GM18505 (cell line): ENCODE measurements at regions not wholly inside any gene's neighbourhood (a gene's known extent, or its start where the extent isn't known, plus 50 kb on each side); places are given as distances from the start of the nearest gene placed in this dataset.
"Not testable (repeated sequence)": the region's sequence is repeated elsewhere in the genome, so short reads cannot be mapped to it uniquely, and the experiment has no call there.

Experiments
- ATAC-seq: cut with Tn5 transposase; IDR thresholded peaks from one replicate; pipeline ENCODE4 v1.9.1; 2021; ENCODE audit not compliant: unreplicated experiment
- POLR2A ChIP-seq: IDR thresholded peaks from 4 replicates; pipeline ENCODE4 v1.6.1; 2011; ENCODE audit warnings: borderline replicate concordance; ENCODE audit not compliant: insufficient read depth, insufficient read length; ENCODE audit errors: extremely low read depth

GRCh38 chrX:42415636-42416035, 362.3 kb downstream of the PPP1R2C start:
- ATAC-seq: no peak
- TF ChIP-seq POLR2A: no peak

GRCh38 chrX:42414057-42414456, 363.9 kb downstream of the PPP1R2C start:
- ATAC-seq: no peak
- no peak for TF ChIP-seq POLR2A

- no peak for TF ChIP-seq POLR2A
These were observed 378.3 kb downstream of the PPP1R2C start for GRCh38 chrX:42399632-42400024.

GRCh38 chrX:42398967-42399631, 378.9 kb downstream of the PPP1R2C start:
- no peak for ATAC-seq
- no peak for TF ChIP-seq POLR2A

More at GRCh38 chrX:42399632-42400024, 378.3 kb downstream of the PPP1R2C start:
- no peak for ATAC-seq

GRCh38 chrX:42396136-42396535, 381.8 kb downstream of the PPP1R2C start:
- ATAC-seq: no peak
- no peak for TF ChIP-seq POLR2A

- TF ChIP-seq POLR2A: no peak
- ATAC-seq: no peak
These were observed 385.1 kb downstream of the PPP1R2C start for GRCh38 chrX:42392846-42393245.

GRCh38 chrX:42386681-42387080, 391.3 kb downstream of the PPP1R2C start:
- no peak for TF ChIP-seq POLR2A

GRCh38 chrX:42385730-42386129, 392.2 kb downstream of the PPP1R2C start:
- no peak for ATAC-seq

More at GRCh38 chrX:42386681-42387080, 391.3 kb downstream of the PPP1R2C start:
- no peak for ATAC-seq

GRCh38 chrX:42384956-42385355, 393.0 kb downstream of the PPP1R2C start:
- ATAC-seq: no peak
- no peak for TF ChIP-seq POLR2A

More at GRCh38 chrX:42385730-42386129, 392.2 kb downstream of the PPP1R2C start:
- TF ChIP-seq POLR2A: no peak

GRCh38 chrX:42378857-42379256, 399.1 kb downstream of the PPP1R2C start:
- ATAC-seq: no peak
- no peak for TF ChIP-seq POLR2A

- TF ChIP-seq POLR2A: no peak
- ATAC-seq: no peak
These were observed 402.9 kb downstream of the PPP1R2C start for GRCh38 chrX:42375086-42375485.

GRCh38 chrX:42366181-42366580, 411.8 kb downstream of the PPP1R2C start:
- TF ChIP-seq POLR2A: no peak
- no peak for ATAC-seq

- no peak for TF ChIP-seq POLR2A
- ATAC-seq: no peak
These were observed 415.7 kb downstream of the PPP1R2C start for GRCh38 chrX:42362219-42362618.

GRCh38 chrX:42342981-42343380, 419.6 kb upstream of the CASK start:
- not testable (repeated sequence) for ATAC-seq
